HG02840 (cell line): ENCODE measurements at regions not wholly inside any gene's neighbourhood (a gene's known extent, or its start where the extent isn't known, plus 50 kb on each side); places are given as distances from the start of the nearest gene placed in this dataset.
"Not testable (repeated sequence)": the region's sequence is repeated elsewhere in the genome, so short reads cannot be mapped to it uniquely, and the experiment has no call there.

ENCODE experiments used
- ATAC-seq: cut with Tn5 transposase; IDR thresholded peaks from one replicate; pipeline ENCODE4 v1.9.1; 2021; ENCODE audit warnings: mild to moderate bottlenecking, moderate library complexity, moderate number of reproducible peaks; ENCODE audit not compliant: unreplicated experiment, low FRiP score

DNA sequence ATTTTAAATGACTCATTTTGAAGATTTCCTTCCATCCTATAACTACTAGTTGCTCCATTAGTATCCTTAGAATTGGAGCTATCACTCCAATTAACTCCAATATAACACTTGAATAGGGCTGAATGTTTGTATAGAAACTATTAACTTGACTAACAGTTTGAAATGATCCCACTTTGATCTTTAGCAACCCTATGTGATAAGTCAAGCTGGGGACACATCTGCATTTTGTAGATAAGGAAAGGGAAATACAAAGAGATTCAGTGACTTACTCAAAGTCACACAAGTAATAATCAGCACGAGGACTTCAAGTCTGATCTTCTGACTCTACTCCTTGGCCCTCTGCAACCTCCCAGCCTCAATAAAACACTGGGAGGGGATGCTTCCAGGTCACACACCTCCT, 101.1 kb downstream of the TMEM215 start:
- ATAC-seq: no peak

GRCh38 chr9:32886021-32886420, 102.7 kb downstream of the TMEM215 start:
- no peak for ATAC-seq

DNA sequence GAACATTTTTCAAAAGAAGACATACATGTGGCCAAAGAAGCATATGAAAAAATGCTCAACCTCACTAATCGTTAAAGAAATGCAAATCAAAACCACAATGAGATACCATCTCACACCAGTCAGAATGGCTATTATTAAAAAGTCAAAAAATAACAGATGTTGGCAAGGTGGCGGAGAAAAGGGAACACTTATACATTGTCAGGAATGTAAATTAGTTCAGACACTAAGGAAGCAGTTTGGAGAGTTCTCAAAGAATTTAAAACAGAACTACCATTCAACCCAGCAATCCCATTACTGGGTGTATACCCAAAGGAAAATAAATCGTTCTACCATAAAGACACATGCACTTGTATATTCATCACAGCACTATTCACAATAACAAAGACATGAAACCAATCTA, 106.9 kb downstream of the APTX start:
- ATAC-seq: not testable (repeated sequence)

- no peak for ATAC-seq
Measured at GRCh38 chr9:32899181-32899580, 102.2 kb downstream of the APTX start.

DNA sequence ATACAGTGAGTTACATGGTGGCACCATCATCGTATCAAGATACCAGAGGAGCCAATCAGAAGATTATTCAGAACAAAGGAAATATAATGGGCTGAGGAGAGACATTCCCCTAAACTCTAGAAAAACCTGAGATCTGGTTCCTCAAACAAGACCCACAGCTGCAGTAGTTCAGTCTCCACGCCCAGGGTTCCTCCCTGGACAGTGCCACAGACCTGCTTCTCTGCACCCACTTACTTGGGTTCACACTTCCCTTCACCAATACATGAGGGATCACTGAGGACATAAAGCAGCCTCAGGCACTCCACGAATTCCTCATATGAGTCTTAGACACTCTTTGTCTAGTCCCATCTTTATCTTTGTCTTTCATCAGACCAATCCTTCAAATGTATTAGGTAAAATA, 101.7 kb downstream of the APTX start:
- no peak for ATAC-seq

DNA sequence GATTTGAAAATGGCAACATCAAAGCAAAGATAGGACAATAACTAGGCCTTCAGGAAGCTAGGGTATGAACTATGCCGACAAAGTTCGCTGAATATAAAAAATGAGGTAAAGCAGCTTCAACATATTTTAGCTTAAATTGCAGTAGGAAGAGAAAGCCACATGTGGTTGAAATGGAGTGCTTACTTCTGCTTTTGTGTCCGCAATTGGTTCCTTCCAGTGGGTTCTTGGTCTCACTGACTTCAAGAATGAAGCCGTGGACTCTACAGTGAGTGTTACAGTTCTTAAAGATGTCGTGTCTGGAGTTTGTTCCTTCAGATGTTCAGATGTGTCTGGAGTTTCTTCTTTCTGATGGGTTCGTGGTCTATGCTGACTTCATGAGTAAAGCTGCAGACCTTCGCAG, 95.2 kb downstream of the APTX start:
- peak; percentile 90 for ATAC-seq

GRCh38 chr9:32915802-32916201, 85.6 kb downstream of the APTX start:
- no peak for ATAC-seq

DNA sequence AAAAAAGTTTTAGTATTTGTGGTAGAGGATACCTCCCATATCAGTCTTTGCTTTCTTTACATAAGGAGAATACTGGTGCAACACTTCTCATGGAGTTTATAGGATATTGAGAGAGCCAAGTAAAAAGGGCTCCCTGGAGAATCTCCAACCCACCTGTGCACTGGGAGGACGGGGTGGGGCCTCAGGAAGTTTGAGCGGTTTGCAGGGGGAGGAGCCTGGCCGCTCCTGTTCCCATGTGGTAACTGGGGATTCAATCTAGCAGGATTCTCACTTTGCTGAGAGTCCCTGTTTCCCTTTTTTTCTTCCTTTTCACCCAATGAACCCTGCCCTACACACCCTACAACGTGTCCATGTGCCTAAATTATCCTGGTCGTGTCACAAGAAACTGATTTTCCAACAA, 82.8 kb downstream of the APTX start:
- ATAC-seq: no peak
